AML-193 (cell line): ENCODE measurements at regions not wholly inside any gene's neighbourhood (a gene's known extent, or its start where the extent isn't known, plus 50 kb on each side); places are given as distances from the start of the nearest gene placed in this dataset.

Experiments used
- DNase-seq, 2 experiments: peaks; one replicate each; lab custom pipeline; 2025; lab: John Stamatoyannopoulos, UW

GRCh38 chr13:73286942-73287620 is 228.3 kb downstream of the KLF5 start:
- no peak for DNase-seq

- DNase-seq: no peak
Observed at GRCh38 chr13:73286177-73286576, 227.4 kb downstream of the KLF5 start.

- no peak for DNase-seq
Observed at GRCh38 chr13:73284081-73284874, 225.5 kb downstream of the KLF5 start.

- DNase-seq: no peak
Observed at GRCh38 chr13:73283636-73284035, 224.8 kb downstream of the KLF5 start.

- no peak for DNase-seq
Observed at GRCh38 chr13:73281746-73282145, 222.9 kb downstream of the KLF5 start.

GRCh38 chr13:73278186-73278585 is 219.4 kb downstream of the KLF5 start:
- DNase-seq: no peak

GRCh38 chr13:73275163-73275562 is 216.4 kb downstream of the KLF5 start:
- no peak for DNase-seq

GRCh38 chr13:73274147-73274546 is 215.3 kb downstream of the KLF5 start:
- no peak for DNase-seq

- no peak for DNase-seq
Observed at GRCh38 chr13:73273745-73274144, 214.9 kb downstream of the KLF5 start.

GRCh38 chr13:73273276-73273675 is 214.5 kb downstream of the KLF5 start:
- no peak for DNase-seq

GRCh38 chr13:73272831-73273230 is 214.0 kb downstream of the KLF5 start:
- no peak for DNase-seq

GRCh38 chr13:73268306-73268705 is 209.5 kb downstream of the KLF5 start:
- DNase-seq: no peak

- DNase-seq: no peak
Observed at GRCh38 chr13:73266640-73267180, 207.9 kb downstream of the KLF5 start.

- DNase-seq: no peak
Observed at GRCh38 chr13:73262862-73263627, 204.2 kb downstream of the KLF5 start.

- no peak for DNase-seq
Observed at GRCh38 chr13:73261739-73262216, 203.0 kb downstream of the KLF5 start.

- DNase-seq: no peak
Observed at GRCh38 chr13:73259061-73260017, 200.5 kb downstream of the KLF5 start.

GRCh38 chr13:73258406-73258805 is 199.6 kb downstream of the KLF5 start:
- DNase-seq: no peak

- DNase-seq: no peak
Observed at GRCh38 chr13:73254827-73255226, 196.0 kb downstream of the KLF5 start.

- no peak for DNase-seq
Observed at GRCh38 chr13:73251626-73252265, 192.9 kb downstream of the KLF5 start.

GRCh38 chr13:73250061-73250460 is 191.3 kb downstream of the KLF5 start:
- no peak for DNase-seq
